Natural killer cell (primary cell): ENCODE measurements at regions not wholly inside any gene's neighbourhood (a gene's known extent, or its start where the extent isn't known, plus 50 kb on each side); places are given as distances from the start of the nearest gene placed in this dataset.

Source experiments
- ATAC-seq, 3 donors: fragments of 150-1000 bp in 2 of 3; fragments of 200-7000 bp in 1 of 3; cut with Tn5 transposase; 1 replicate in 1 of 3; 2 replicates in 2 of 3; pipeline ENCODE4 v1.10.0; 2021; ENCODE audit warnings: mild to moderate bottlenecking in 2 of 3, moderate library complexity in 2 of 3
- DNase-seq, 2 donors: peaks; one replicate each; pipeline versions ENCODE4 v3.0.0 to v3.0.0-alpha.2; 2013 to 2021; ENCODE audit warnings: mixed read lengths in 1 of 2
- H3K27ac ChIP-seq: one replicate; pipeline ENCODE4 v1.5.1; 2013; ENCODE audit warnings: mild to moderate bottlenecking, low read length
- H3K27me3 ChIP-seq: one replicate; pipeline ENCODE4 v1.6.1; 2013; ENCODE audit warnings: low read length; ENCODE audit not compliant: control insufficient read depth, insufficient read depth
- H3K36me3 ChIP-seq: one replicate; pipeline ENCODE4 v1.6.1; 2013; ENCODE audit warnings: low read length; ENCODE audit not compliant: control insufficient read depth, insufficient read depth
- H3K4me1 ChIP-seq: one replicate; pipeline ENCODE4 v1.6.1; 2013; ENCODE audit warnings: low read length; ENCODE audit not compliant: control insufficient read depth, insufficient read depth
- H3K4me3 ChIP-seq: one replicate; pipeline ENCODE4 v1.5.1; 2013; ENCODE audit warnings: low read length
- H3K9me3 ChIP-seq: one replicate; pipeline ENCODE4 v1.6.1; 2013; ENCODE audit warnings: low read length; ENCODE audit not compliant: control insufficient read depth, insufficient read depth
- H3K27ac Mint-ChIP-seq, 2 donors: one replicate each; pipeline ENCODE4 v1.8.0; 2022; ENCODE audit warnings: mild to moderate bottlenecking in 2 of 2, mixed read lengths in 2 of 2, moderate library complexity in 1 of 2
- H3K27me3 Mint-ChIP-seq, 2 donors: one replicate each; pipeline ENCODE4 v1.8.0; 2022; ENCODE audit warnings: low read depth in 2 of 2, mixed read lengths in 2 of 2
- H3K36me3 Mint-ChIP-seq: one replicate; pipeline ENCODE4 v1.8.0; 2022; ENCODE audit warnings: mixed read lengths
- H3K4me1 Mint-ChIP-seq, 2 donors: one replicate each; pipeline ENCODE4 v1.8.0; 2022; ENCODE audit warnings: mixed read lengths in 2 of 2
- H3K4me3 Mint-ChIP-seq: one replicate; pipeline ENCODE4 v1.8.0; 2022; ENCODE audit warnings: mild to moderate bottlenecking, moderate library complexity, mixed read lengths
- H3K9me3 Mint-ChIP-seq, 2 donors: one replicate each; pipeline ENCODE4 v1.8.0; 2022; ENCODE audit warnings: mixed read lengths in 2 of 2
- WGBS: methylation state at CpG from one replicate; pipeline ENCODE4 v1.1.7; 2013; ENCODE audit warnings: missing lambda C conversion rate; ENCODE audit not compliant: insufficient coverage; 5-methylcytosine and 5-hydroxymethylcytosine counted together
- intact Hi-C: fragments of 100-400 bp; cut with micrococcal nuclease; formaldehyde crosslinking; loops from one replicate; pipeline ENCODE4 v1.14.2; 2022
- TF ChIP-seq, protein P1 (sequence below): fragments of 200-600 bp; IDR thresholded peaks from one replicate; pipeline ENCODE4 v1.8.0; 2022; ENCODE audit warnings: antibody characterized with exemption

DNA sequence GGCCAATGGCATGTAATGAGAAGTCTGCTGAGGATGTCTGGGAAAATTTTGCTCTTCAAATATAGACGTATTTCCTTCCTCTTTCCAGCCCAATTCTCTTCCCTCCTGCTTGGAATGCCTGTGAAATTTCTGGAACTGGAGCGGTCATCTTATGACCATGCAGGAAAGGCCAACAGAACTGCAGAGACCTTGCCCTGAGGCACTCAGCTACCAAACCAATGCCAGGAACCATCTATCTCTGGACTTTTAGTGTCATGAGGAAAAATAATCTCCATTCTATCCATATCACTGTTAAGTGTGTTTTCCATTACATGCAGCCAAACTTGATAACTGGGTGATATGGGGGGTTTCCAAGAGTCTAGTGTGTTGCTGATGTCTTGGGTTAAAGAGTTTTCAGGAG lies 363.7 kb downstream of the SLC4A3 start:
- H3K4me1 Mint-ChIP-seq = no peaks in the 10 kb centered on the region
- no peak overlapping the region for H3K27ac ChIP-seq
- intact Hi-C loops = no loop called here
- H3K36me3 Mint-ChIP-seq = no peaks in the 10 kb centered on the region
- WGBS = 75% methylated on average over 2 of the region's 2 CpGs
- no peaks in the 10 kb centered on the region for H3K27me3 ChIP-seq
- H3K4me1 ChIP-seq = no peaks in the 10 kb centered on the region
- ATAC-seq = no peak
- no peak for DNase-seq
- TF ChIP-seq, protein P1, sequence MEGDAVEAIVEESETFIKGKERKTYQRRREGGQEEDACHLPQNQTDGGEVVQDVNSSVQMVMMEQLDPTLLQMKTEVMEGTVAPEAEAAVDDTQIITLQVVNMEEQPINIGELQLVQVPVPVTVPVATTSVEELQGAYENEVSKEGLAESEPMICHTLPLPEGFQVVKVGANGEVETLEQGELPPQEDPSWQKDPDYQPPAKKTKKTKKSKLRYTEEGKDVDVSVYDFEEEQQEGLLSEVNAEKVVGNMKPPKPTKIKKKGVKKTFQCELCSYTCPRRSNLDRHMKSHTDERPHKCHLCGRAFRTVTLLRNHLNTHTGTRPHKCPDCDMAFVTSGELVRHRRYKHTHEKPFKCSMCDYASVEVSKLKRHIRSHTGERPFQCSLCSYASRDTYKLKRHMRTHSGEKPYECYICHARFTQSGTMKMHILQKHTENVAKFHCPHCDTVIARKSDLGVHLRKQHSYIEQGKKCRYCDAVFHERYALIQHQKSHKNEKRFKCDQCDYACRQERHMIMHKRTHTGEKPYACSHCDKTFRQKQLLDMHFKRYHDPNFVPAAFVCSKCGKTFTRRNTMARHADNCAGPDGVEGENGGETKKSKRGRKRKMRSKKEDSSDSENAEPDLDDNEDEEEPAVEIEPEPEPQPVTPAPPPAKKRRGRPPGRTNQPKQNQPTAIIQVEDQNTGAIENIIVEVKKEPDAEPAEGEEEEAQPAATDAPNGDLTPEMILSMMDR = no peak
- peaks cover 3% of the 10 kb centered on the region for H3K9me3 ChIP-seq
- no peak overlapping the region for H3K4me3 Mint-ChIP-seq
- peaks cover 0 to 6% of the 10 kb centered on the region in 2 donors for H3K9me3 Mint-ChIP-seq
- no peaks in the 10 kb centered on the region for H3K36me3 ChIP-seq
- no peak overlapping the region for H3K27ac Mint-ChIP-seq
- no peaks in the 10 kb centered on the region for H3K27me3 Mint-ChIP-seq
- no peak overlapping the region for H3K4me3 ChIP-seq

DNA sequence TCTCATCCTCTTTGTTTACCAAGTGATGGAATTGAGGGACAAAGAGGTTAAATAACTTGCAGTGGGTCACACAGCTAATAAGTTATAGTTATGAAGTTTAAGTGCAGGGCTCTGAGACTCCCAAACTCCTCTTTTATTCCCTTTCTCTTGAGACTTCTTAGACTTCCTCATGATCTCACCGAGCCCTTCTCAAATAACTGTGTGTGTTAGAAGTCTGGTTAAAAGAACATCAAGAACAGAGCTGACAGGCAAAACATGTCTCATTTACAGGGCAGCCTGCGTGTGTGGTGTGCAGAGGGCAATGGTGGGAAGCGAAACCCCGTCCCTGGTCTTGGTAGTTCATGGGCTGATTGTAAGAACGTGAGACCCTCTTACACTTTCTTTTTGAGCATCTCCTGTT lies 368.0 kb downstream of the SLC4A3 start:
- H3K27ac ChIP-seq = no peak overlapping the region
- intact Hi-C loops = no loop called here

DNA sequence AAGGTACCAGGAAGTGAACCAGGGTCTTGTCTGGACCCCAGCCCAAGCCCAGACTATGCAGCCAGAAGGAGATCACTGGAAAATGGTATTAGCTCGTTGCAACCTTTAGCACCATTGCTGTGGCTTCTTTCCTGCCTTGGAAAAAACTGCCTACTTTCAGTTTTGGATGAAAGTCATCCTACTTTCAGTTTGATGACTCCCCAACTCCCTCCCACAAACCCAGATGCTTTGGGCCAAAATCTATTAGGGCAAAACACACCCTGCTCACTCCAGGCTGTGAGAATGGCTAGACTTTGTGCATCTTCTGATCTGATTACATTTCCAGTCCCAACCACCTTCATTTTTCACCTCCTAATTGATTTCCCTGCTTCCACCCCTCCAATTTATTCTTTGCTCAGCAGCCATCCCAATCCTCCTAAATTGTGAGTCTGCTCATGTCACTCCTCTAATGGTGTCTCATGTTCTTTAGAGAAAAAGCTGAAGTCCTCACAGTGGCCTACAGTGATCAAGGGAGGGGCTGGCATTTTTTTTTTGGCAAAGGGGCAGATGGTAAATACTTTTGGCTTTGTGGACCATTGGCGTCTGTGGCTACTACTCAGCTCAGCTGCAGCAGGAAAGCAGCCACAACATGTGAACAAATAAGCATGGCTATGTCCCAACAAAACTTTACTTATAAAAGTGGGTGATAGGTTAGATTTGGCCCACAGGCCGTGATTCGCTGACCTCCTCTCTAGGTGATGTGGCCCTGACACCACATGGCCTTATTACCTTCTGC lies 368.7 kb downstream of the SLC4A3 start:
- TF ChIP-seq, protein P1 = no peak
- Histone ChIP-seq H3K27ac (no peak overlapping the region), H3K9me3 (no peaks in the 10 kb centered on the region), H3K4me1 (no peaks in the 10 kb centered on the region), H3K4me3 (no peak overlapping the region), H3K27me3 (no peaks in the 10 kb centered on the region), H3K36me3 (no peaks in the 10 kb centered on the region)
- DNase-seq (no peak), ATAC-seq (no peak)
- WGBS = 82% methylated on average over 4 of the region's 4 CpGs
- no peaks in the 10 kb centered on the region for H3K36me3 Mint-ChIP-seq
- no peak overlapping the region for H3K4me3 Mint-ChIP-seq
- no peak overlapping the region for H3K27ac Mint-ChIP-seq
- H3K9me3 Mint-ChIP-seq = peaks cover 0 to 4% of the 10 kb centered on the region in 2 donors
- intact Hi-C loops = no loop called here
- H3K4me1 Mint-ChIP-seq = no peaks in the 10 kb centered on the region
- H3K27me3 Mint-ChIP-seq = no peaks in the 10 kb centered on the region

More for the DNA sequence above, 368.0 kb downstream of the SLC4A3 start:
- Histone ChIP-seq H3K27me3 (no peaks in the 10 kb centered on the region), H3K4me3 (no peak overlapping the region), H3K9me3 (no peaks in the 10 kb centered on the region), H3K36me3 (no peaks in the 10 kb centered on the region), H3K4me1 (no peaks in the 10 kb centered on the region)
- peaks cover 0 to 6% of the 10 kb centered on the region in 2 donors for H3K9me3 Mint-ChIP-seq
- H3K27ac Mint-ChIP-seq = no peak overlapping the region
- H3K4me1 Mint-ChIP-seq = no peaks in the 10 kb centered on the region
- ATAC-seq (no peak), DNase-seq (no peak)
- no peaks in the 10 kb centered on the region for H3K36me3 Mint-ChIP-seq
- no peak overlapping the region for H3K4me3 Mint-ChIP-seq
- H3K27me3 Mint-ChIP-seq = no peaks in the 10 kb centered on the region
- WGBS = 97% methylated on average over 4 of the region's 5 CpGs
- TF ChIP-seq, protein P1 = no peak
